Hepatocyte (in vitro differentiated cells): ENCODE measurements at regions not wholly inside any gene's neighbourhood (a gene's known extent, or its start where the extent isn't known, plus 50 kb on each side); places are given as distances from the start of the nearest gene placed in this dataset.

Source experiments
- EZH2phosphoT487 ChIP-seq: fragments of 200-600 bp; sonication (generic); IDR thresholded peaks from one replicate; pipeline ENCODE4 v1.6.1; 2018; ENCODE audit warnings: antibody characterized with exemption, mild to moderate bottlenecking, low read depth, moderate library complexity; ENCODE audit not compliant: unreplicated experiment, severe bottlenecking
- TF ChIP-seq, protein P1 (sequence below): fragments of 200-600 bp; sonication (generic); IDR thresholded peaks from 2 replicates; pipeline ENCODE4 v1.5.1; 2016; ENCODE audit warnings: antibody characterized with exemption, mild to moderate bottlenecking; ENCODE audit not compliant: poor library complexity

DNA sequence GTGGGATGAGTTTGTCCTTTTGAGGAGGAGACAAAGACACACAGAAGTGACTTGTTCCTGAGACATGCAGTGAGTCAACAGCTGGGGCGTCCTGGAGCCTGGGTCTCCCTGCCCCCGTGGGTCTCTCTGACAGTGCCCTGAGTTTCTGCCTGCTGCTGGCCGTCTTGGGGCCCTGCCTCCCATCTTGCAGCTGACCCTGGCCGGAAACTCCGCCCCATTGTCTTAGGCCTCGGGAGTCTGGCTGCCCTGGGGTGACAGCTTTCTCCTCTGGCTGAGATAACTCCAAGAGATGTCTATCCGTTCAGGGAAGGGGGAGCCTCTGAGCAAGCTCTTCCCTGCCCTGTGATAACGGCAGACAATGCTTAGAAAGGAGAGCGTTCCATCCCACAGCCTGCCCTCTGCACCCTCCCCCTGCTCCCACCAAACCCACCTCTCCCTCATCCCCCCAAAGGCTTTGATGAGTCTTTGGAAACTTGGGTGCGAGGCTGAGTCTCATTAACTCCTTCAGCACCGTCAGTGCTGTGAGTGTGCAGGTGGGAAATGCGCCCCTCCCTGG, 69.5 kb upstream of the PODXL start:
- TF ChIP-seq, protein P1, sequence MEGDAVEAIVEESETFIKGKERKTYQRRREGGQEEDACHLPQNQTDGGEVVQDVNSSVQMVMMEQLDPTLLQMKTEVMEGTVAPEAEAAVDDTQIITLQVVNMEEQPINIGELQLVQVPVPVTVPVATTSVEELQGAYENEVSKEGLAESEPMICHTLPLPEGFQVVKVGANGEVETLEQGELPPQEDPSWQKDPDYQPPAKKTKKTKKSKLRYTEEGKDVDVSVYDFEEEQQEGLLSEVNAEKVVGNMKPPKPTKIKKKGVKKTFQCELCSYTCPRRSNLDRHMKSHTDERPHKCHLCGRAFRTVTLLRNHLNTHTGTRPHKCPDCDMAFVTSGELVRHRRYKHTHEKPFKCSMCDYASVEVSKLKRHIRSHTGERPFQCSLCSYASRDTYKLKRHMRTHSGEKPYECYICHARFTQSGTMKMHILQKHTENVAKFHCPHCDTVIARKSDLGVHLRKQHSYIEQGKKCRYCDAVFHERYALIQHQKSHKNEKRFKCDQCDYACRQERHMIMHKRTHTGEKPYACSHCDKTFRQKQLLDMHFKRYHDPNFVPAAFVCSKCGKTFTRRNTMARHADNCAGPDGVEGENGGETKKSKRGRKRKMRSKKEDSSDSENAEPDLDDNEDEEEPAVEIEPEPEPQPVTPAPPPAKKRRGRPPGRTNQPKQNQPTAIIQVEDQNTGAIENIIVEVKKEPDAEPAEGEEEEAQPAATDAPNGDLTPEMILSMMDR: no peak
- no peak for TF ChIP-seq EZH2phosphoT487
